ENCODE measurements at regions not wholly inside any gene's neighbourhood (a gene's known extent, or its start where the extent isn't known, plus 50 kb on each side); places are given as distances from the start of the nearest gene placed in this dataset.
A peak's percentile ranks its signal among the peaks of the same experiment; 100 is the strongest.

DNA sequence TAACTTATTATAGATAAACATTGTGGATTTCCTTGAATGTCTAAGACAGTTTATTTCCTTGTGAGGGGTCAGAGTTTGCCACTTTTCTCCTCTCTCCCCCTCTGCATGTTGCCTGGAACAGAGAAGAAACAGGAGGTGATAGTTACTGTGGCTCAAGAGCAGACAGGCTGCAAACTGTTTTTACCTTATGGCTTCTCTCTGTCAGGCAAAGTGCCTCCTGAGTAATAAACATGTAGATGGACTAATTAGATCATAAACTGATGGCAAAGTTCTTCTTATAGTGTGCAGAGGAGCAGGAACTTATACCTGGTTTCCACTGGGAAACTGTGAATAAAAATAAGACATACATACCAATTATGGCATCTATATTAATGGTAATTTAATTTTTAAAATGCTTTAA is 133.1 kb upstream of the CDH12 start:
- H3K79me2 ChIP-seq (ENCODE audit: insufficient read depth, low read length) = no peaks in the 10 kb centered on the region
- H3K27me3 ChIP-seq (ENCODE audit: low read length) = no peaks in the 10 kb centered on the region
- no peaks in the 10 kb centered on the region for H3F3A ChIP-seq (ENCODE audit: insufficient read depth)
- H3K9me2 ChIP-seq (replicated peaks; ENCODE audit: insufficient read depth, low read length) = no peaks in the 10 kb centered on the region
- TF ChIP-seq, protein P1, sequence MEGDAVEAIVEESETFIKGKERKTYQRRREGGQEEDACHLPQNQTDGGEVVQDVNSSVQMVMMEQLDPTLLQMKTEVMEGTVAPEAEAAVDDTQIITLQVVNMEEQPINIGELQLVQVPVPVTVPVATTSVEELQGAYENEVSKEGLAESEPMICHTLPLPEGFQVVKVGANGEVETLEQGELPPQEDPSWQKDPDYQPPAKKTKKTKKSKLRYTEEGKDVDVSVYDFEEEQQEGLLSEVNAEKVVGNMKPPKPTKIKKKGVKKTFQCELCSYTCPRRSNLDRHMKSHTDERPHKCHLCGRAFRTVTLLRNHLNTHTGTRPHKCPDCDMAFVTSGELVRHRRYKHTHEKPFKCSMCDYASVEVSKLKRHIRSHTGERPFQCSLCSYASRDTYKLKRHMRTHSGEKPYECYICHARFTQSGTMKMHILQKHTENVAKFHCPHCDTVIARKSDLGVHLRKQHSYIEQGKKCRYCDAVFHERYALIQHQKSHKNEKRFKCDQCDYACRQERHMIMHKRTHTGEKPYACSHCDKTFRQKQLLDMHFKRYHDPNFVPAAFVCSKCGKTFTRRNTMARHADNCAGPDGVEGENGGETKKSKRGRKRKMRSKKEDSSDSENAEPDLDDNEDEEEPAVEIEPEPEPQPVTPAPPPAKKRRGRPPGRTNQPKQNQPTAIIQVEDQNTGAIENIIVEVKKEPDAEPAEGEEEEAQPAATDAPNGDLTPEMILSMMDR (IDR thresholded peaks at IDR 0.05; ENCODE audit: insufficient read depth, low read length, poor library complexity, severe bottlenecking) = no peak
- no peak for TF ChIP-seq EZH2phosphoT487 (conservative IDR thresholded peaks at IDR 0.05; ENCODE audit: low read length)
- H3K4me2 ChIP-seq (ENCODE audit: low read depth, low read length, poor library complexity, severe bottlenecking) = no peak overlapping the region
- no peak overlapping the region for H3K27ac ChIP-seq (ENCODE audit: low read depth, low read length)
- no peak overlapping the region for H3K4me3 ChIP-seq (ENCODE audit: insufficient read depth, low read length, poor library complexity, severe bottlenecking)
- no peak overlapping the region for H3K9ac ChIP-seq (ENCODE audit: low read length)
- 0 out of 2 replicates have a peak, but pooled peaks cover 4% of the 10 kb centered on the region for H3K9me3 ChIP-seq (ENCODE audit: insufficient read depth, low read length)
- no peaks in the 10 kb centered on the region for H3K36me3 ChIP-seq (ENCODE audit: low read length)
- no peaks in the 10 kb centered on the region for H4K20me1 ChIP-seq (ENCODE audit: low read depth, low read length)
- peak overlapping the region; percentile 64 for H2AFZ ChIP-seq (ENCODE audit: low read depth, low read length, severe bottlenecking)

DNA sequence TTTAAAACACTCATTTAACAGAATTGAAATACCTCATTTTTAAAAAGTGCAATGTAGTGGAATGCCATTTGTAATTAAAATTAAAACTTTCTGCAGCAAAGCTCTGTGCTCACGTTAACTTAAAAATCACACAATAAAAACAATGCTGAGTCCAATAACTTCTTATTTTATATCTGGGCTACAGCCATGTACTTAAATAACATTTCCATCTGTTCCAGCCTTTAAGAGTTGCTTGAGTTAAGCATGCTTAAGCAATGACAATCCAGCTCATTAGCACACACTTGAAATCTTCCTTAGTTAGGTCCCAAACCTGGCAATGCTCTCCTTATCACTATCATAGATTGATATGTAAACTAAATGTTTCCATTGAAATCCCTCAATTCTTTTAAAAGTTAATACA is 132.3 kb upstream of the CDH12 start:
- Histone ChIP-seq H4K20me1 (ENCODE audit: low read depth, low read length) (no peaks in the 10 kb centered on the region), H3K4me2 (ENCODE audit: low read depth, low read length, poor library complexity, severe bottlenecking) (no peak overlapping the region), H2AFZ (ENCODE audit: low read depth, low read length, severe bottlenecking) (no peak overlapping the region), H3K79me2 (ENCODE audit: insufficient read depth, low read length) (no peaks in the 10 kb centered on the region), H3K4me3 (ENCODE audit: insufficient read depth, low read length, poor library complexity, severe bottlenecking) (no peak overlapping the region), H3K36me3 (ENCODE audit: low read length) (no peaks in the 10 kb centered on the region), H3K9ac (ENCODE audit: low read length) (no peak overlapping the region), H3K27ac (ENCODE audit: low read depth, low read length) (no peak overlapping the region), H3K9me3 (ENCODE audit: insufficient read depth, low read length) (0 out of 2 replicates have a peak, but pooled peaks cover 4% of the 10 kb centered on the region), H3K27me3 (ENCODE audit: low read length) (no peaks in the 10 kb centered on the region), H3F3A (ENCODE audit: insufficient read depth) (no peaks in the 10 kb centered on the region), H3K9me2 (replicated peaks; ENCODE audit: insufficient read depth, low read length) (no peaks in the 10 kb centered on the region)
- no peak for TF ChIP-seq EZH2phosphoT487 (conservative IDR thresholded peaks at IDR 0.05; ENCODE audit: low read length)
- TF ChIP-seq, protein P1 (IDR thresholded peaks at IDR 0.05; ENCODE audit: insufficient read depth, low read length, poor library complexity, severe bottlenecking) = no peak

DNA sequence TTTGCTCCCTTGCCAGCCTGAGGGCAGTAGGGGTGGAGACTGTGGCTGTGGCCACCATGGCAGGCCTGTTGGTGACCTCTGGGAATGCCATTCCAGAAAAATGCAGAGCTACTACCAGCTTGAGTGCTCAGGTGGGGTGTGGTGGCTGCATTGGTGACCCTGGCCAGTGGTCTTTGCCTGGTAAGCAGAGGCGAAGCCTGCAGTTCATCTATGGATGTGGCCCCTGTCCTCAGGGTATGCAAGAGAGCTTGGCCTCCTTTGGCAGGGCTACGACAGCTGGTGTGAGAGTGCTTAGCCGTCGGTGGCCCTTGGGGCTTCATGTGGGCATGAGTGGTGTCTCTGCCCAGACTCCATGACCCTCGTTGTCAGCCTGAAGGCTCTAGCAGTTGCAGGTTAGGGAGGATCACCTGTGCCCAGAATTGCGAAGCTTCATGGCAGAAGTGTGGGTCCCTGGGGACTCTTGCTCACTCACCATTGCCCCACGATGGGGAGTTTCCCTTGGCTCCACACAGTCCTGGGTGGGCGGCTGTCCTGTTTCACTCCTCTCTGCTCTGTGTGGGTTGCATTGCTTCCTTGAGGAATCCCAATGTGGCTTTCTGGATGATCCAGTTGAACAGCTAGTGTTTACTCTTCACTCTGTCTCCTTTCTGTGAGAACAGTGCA is 117.9 kb upstream of the CDH12 start:
- H3K9me2 ChIP-seq (replicated peaks; ENCODE audit: insufficient read depth, low read length) = no peaks in the 10 kb centered on the region
- no peaks in the 10 kb centered on the region for H3K79me2 ChIP-seq (ENCODE audit: insufficient read depth, low read length)
- H4K20me1 ChIP-seq (ENCODE audit: low read depth, low read length) = no peaks in the 10 kb centered on the region
- H3K9ac ChIP-seq (ENCODE audit: low read length) = no peak overlapping the region
- no peak overlapping the region for H3K27ac ChIP-seq (ENCODE audit: low read depth, low read length)
- H3K4me2 ChIP-seq (ENCODE audit: low read depth, low read length, poor library complexity, severe bottlenecking) = no peak overlapping the region
- no peaks in the 10 kb centered on the region for H3K36me3 ChIP-seq (ENCODE audit: low read length)
- no peaks in the 10 kb centered on the region for H3K9me3 ChIP-seq (ENCODE audit: insufficient read depth, low read length)
- no peaks in the 10 kb centered on the region for H3K27me3 ChIP-seq (ENCODE audit: low read length)
- H3F3A ChIP-seq (ENCODE audit: insufficient read depth) = no peaks in the 10 kb centered on the region
- no peak overlapping the region for H2AFZ ChIP-seq (ENCODE audit: low read depth, low read length, severe bottlenecking)
- TF ChIP-seq EZH2phosphoT487 (conservative IDR thresholded peaks at IDR 0.05; ENCODE audit: low read length) = no peak
- TF ChIP-seq, protein P1 (IDR thresholded peaks at IDR 0.05; ENCODE audit: insufficient read depth, low read length, poor library complexity, severe bottlenecking) = no peak
- H3K4me3 ChIP-seq (ENCODE audit: insufficient read depth, low read length, poor library complexity, severe bottlenecking) = no peak overlapping the region

All from SU-DHL-6 (cell line).